Liver (tissue), 8 donors: ENCODE measurements at regions not wholly inside any gene's neighbourhood (a gene's known extent, or its start where the extent isn't known, plus 50 kb on each side); places are given as distances from the start of the nearest gene placed in this dataset.

ENCODE experiments used
- DNase-seq: peaks from one replicate; pipeline ENCODE4 v3.0.0-alpha.2; 2017; ENCODE audit warnings: low spot score
- H3K27ac ChIP-seq, 2 donors: one replicate each; pipeline ENCODE4 v1.7.0; 2013; ENCODE audit warnings: inconsistent platforms in 2 of 2, low read length in 2 of 2, control low read depth in 1 of 2, low read depth in 1 of 2, mild to moderate bottlenecking in 1 of 2
- H3K27me3 ChIP-seq, 4 donors: one replicate each; pipeline versions ENCODE4 v1.6.1 to v1.7.0; 2013; ENCODE audit warnings: low read length in 3 of 4, inconsistent platforms in 1 of 4, mild to moderate bottlenecking in 1 of 4, moderate library complexity in 1 of 4; ENCODE audit not compliant: control insufficient read depth in 4 of 4, insufficient read depth in 4 of 4
- H3K36me3 ChIP-seq, 4 donors: one replicate each; pipeline versions ENCODE4 v1.6.1 to v1.7.0; 2013; ENCODE audit warnings: low read length in 3 of 4, mild to moderate bottlenecking in 3 of 4, low read depth in 1 of 4, moderate library complexity in 1 of 4; ENCODE audit not compliant: control insufficient read depth in 4 of 4, insufficient read depth in 3 of 4
- H3K4me1 ChIP-seq, 4 donors: one replicate each; pipeline versions ENCODE4 v1.6.1 to v1.7.0; 2013; ENCODE audit warnings: low read length in 3 of 4, mild to moderate bottlenecking in 3 of 4, moderate library complexity in 1 of 4; ENCODE audit not compliant: control insufficient read depth in 4 of 4, insufficient read depth in 4 of 4
- H3K4me3 ChIP-seq, 3 donors: one replicate each; pipeline versions ENCODE4 v1.6.1 to v1.7.0; 2013; ENCODE audit warnings: low read length in 3 of 3, control low read depth in 1 of 3, low read depth in 1 of 3, mild to moderate bottlenecking in 1 of 3
- H3K9ac ChIP-seq, 2 donors: one replicate each; pipeline ENCODE4 v1.7.0; 2013; ENCODE audit warnings: low read length in 2 of 2, mild to moderate bottlenecking in 2 of 2, moderate library complexity in 2 of 2, control low read depth in 1 of 2, low read depth in 1 of 2
- H3K9me3 ChIP-seq, 4 donors: one replicate each; pipeline versions ENCODE4 v1.6.1 to v1.7.0; 2013; ENCODE audit warnings: low read length in 3 of 4; ENCODE audit not compliant: control insufficient read depth in 4 of 4
- EGR1 ChIP-seq, 2 donors: IDR thresholded peaks; 2 replicates each; pipeline ENCODE4 v1.6.1; 2016 to 2018; ENCODE audit warnings: antibody characterized with exemption in 2 of 2, low read depth in 2 of 2
- FOXA1 ChIP-seq: IDR thresholded peaks from 2 replicates; pipeline ENCODE4 v1.6.1; 2016; ENCODE audit warnings: antibody characterized with exemption
- FOXA2 ChIP-seq: IDR thresholded peaks from 2 replicates; pipeline ENCODE4 v1.6.1; 2016; ENCODE audit warnings: antibody characterized with exemption
- GABPA ChIP-seq, 2 donors: IDR thresholded peaks in 1 of 2; conservative IDR thresholded peaks in 1 of 2; 2 replicates each; pipeline ENCODE4 v1.6.1; 2016; ENCODE audit warnings: antibody characterized with exemption in 2 of 2, mild to moderate bottlenecking in 1 of 2, moderate library complexity in 1 of 2
- HNF4A ChIP-seq, 2 donors: conservative IDR thresholded peaks; 2 replicates each; pipeline ENCODE4 v1.6.1; 2016; ENCODE audit warnings: antibody characterized with exemption in 2 of 2, mild to moderate bottlenecking in 2 of 2
- HNF4G ChIP-seq: IDR thresholded peaks from 2 replicates; pipeline ENCODE4 v1.6.1; 2016; ENCODE audit warnings: antibody characterized with exemption
- JUND ChIP-seq, 2 donors: IDR thresholded peaks; 2 replicates each; pipeline ENCODE4 v1.6.1; 2016; ENCODE audit warnings: antibody characterized with exemption in 2 of 2
- NR2F2 ChIP-seq: IDR thresholded peaks from 2 replicates; pipeline ENCODE4 v1.6.1; 2016; ENCODE audit warnings: antibody characterized with exemption
- RAD21 ChIP-seq, 2 donors: IDR thresholded peaks; 2 replicates each; pipeline ENCODE4 v1.6.1; 2016; ENCODE audit warnings: antibody characterized with exemption in 2 of 2, mild to moderate bottlenecking in 2 of 2
- RXRA ChIP-seq, 2 donors: IDR thresholded peaks; 2 replicates each; pipeline ENCODE4 v1.6.1; 2017 to 2018; ENCODE audit warnings: antibody characterized with exemption in 2 of 2, mild to moderate bottlenecking in 1 of 2
- SP1 ChIP-seq: IDR thresholded peaks from 2 replicates; pipeline ENCODE4 v1.6.1; 2018; ENCODE audit warnings: antibody characterized with exemption, mild to moderate bottlenecking
- TAF1 ChIP-seq: conservative IDR thresholded peaks from 2 replicates; pipeline ENCODE4 v1.6.1; 2016; ENCODE audit warnings: antibody characterized with exemption, mild to moderate bottlenecking
- YY1 ChIP-seq: IDR thresholded peaks from 2 replicates; pipeline ENCODE4 v1.6.1; 2016; ENCODE audit warnings: antibody characterized with exemption, mild to moderate bottlenecking
- WGBS: extraction: QIAGEN DNeasy Blood & Tissue Kit; methylation state at CpG from one replicate; pipeline ENCODE4 v1.1.7; 2013; 5-methylcytosine and 5-hydroxymethylcytosine counted together
- TF ChIP-seq, protein P1 (sequence below): IDR thresholded peaks from 2 replicates; pipeline ENCODE4 v1.6.1; 2016; ENCODE audit warnings: antibody characterized with exemption
- TF ChIP-seq, protein P2 (sequence below): IDR thresholded peaks from 2 replicates; pipeline ENCODE4 v1.6.1; 2016; ENCODE audit warnings: antibody characterized with exemption
- TF ChIP-seq, protein P3 (sequence below): fragments of 150-350 bp; IDR thresholded peaks from 2 replicates; pipeline ENCODE4 v1.5.1; 2017; ENCODE audit warnings: improper control_type of control experiment, low read depth, low read length; ENCODE audit not compliant: missing input control
- TF ChIP-seq, protein P4 (sequence below): IDR thresholded peaks from 2 replicates; pipeline ENCODE4 v1.6.1; 2016; ENCODE audit warnings: antibody characterized with exemption
- TF ChIP-seq, protein P5 (sequence below): IDR thresholded peaks from 2 replicates; pipeline ENCODE4 v1.6.1; 2016; ENCODE audit warnings: antibody characterized with exemption, mild to moderate bottlenecking
- donor health status: healthy.
- donor health status: healthy.
- donor health status: healthy.
- donor health status: healthy.
- donor health status: healthy.

DNA sequence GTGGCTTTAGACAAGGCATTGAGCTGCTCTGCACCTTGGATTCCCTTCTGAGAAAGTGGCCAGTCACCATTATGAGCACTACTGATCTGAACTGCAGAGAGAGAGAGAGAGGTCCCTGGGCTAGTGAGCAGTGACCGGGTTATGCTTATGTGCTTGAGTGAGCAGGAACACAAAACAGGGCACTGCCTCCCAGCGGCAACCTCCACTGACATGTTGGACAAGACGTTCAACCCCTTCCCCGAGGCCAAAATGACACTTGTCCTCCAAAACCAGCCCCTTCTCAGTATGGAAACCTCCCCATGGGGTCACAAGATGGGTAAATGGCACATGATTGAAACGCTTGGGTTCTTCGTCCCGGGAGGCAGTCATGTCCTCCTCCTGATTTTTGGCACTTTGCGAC lies 339.4 kb upstream of the ZMIZ1 start:
- Histone ChIP-seq H3K4me1 (no peaks in the 10 kb centered on the region), H3K36me3 (peaks cover 0 to 2% (median 0%) of the 10 kb centered on the region in 4 donors), H3K9me3 (no peaks in the 10 kb centered on the region), H3K4me3 (no peak overlapping the region), H3K27ac (no peak overlapping the region), H3K27me3 (no peaks in the 10 kb centered on the region), H3K9ac (no peak overlapping the region)
- TF ChIP-seq EGR1 (IDR thresholded peaks at IDR 0.05; ENCODE audit: low read depth in 2 of 2): no peak
- no peak for TF ChIP-seq RXRA (IDR thresholded peaks at IDR 0.05)
- no peak for TF ChIP-seq RAD21 (IDR thresholded peaks at IDR 0.05)
- TF ChIP-seq FOXA1: no peak
- TF ChIP-seq FOXA2: no peak
- TF ChIP-seq HNF4G: no peak
- TF ChIP-seq, protein P1, sequence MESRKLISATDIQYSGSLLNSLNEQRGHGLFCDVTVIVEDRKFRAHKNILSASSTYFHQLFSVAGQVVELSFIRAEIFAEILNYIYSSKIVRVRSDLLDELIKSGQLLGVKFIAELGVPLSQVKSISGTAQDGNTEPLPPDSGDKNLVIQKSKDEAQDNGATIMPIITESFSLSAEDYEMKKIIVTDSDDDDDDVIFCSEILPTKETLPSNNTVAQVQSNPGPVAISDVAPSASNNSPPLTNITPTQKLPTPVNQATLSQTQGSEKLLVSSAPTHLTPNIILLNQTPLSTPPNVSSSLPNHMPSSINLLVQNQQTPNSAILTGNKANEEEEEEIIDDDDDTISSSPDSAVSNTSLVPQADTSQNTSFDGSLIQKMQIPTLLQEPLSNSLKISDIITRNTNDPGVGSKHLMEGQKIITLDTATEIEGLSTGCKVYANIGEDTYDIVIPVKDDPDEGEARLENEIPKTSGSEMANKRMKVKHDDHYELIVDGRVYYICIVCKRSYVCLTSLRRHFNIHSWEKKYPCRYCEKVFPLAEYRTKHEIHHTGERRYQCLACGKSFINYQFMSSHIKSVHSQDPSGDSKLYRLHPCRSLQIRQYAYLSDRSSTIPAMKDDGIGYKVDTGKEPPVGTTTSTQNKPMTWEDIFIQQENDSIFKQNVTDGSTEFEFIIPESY: no peak
- TF ChIP-seq, protein P2, sequence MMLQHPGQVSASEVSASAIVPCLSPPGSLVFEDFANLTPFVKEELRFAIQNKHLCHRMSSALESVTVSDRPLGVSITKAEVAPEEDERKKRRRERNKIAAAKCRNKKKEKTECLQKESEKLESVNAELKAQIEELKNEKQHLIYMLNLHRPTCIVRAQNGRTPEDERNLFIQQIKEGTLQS: no peak
- no peak for TF ChIP-seq GABPA (IDR thresholded peaks at IDR 0.05 in 1 of 2, conservative IDR thresholded peaks at IDR 0.05 in 1 of 2)
- no peak for TF ChIP-seq HNF4A (conservative IDR thresholded peaks at IDR 0.05)
- no peak for TF ChIP-seq TAF1
- TF ChIP-seq SP1: no peak
- no peak for TF ChIP-seq YY1
- TF ChIP-seq, protein P3, sequence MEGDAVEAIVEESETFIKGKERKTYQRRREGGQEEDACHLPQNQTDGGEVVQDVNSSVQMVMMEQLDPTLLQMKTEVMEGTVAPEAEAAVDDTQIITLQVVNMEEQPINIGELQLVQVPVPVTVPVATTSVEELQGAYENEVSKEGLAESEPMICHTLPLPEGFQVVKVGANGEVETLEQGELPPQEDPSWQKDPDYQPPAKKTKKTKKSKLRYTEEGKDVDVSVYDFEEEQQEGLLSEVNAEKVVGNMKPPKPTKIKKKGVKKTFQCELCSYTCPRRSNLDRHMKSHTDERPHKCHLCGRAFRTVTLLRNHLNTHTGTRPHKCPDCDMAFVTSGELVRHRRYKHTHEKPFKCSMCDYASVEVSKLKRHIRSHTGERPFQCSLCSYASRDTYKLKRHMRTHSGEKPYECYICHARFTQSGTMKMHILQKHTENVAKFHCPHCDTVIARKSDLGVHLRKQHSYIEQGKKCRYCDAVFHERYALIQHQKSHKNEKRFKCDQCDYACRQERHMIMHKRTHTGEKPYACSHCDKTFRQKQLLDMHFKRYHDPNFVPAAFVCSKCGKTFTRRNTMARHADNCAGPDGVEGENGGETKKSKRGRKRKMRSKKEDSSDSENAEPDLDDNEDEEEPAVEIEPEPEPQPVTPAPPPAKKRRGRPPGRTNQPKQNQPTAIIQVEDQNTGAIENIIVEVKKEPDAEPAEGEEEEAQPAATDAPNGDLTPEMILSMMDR: no peak
- TF ChIP-seq JUND (IDR thresholded peaks at IDR 0.05): no peak
- TF ChIP-seq, protein P4, sequence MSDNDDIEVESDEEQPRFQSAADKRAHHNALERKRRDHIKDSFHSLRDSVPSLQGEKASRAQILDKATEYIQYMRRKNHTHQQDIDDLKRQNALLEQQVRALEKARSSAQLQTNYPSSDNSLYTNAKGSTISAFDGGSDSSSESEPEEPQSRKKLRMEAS: no peak
- TF ChIP-seq NR2F2: no peak
- TF ChIP-seq, protein P5, sequence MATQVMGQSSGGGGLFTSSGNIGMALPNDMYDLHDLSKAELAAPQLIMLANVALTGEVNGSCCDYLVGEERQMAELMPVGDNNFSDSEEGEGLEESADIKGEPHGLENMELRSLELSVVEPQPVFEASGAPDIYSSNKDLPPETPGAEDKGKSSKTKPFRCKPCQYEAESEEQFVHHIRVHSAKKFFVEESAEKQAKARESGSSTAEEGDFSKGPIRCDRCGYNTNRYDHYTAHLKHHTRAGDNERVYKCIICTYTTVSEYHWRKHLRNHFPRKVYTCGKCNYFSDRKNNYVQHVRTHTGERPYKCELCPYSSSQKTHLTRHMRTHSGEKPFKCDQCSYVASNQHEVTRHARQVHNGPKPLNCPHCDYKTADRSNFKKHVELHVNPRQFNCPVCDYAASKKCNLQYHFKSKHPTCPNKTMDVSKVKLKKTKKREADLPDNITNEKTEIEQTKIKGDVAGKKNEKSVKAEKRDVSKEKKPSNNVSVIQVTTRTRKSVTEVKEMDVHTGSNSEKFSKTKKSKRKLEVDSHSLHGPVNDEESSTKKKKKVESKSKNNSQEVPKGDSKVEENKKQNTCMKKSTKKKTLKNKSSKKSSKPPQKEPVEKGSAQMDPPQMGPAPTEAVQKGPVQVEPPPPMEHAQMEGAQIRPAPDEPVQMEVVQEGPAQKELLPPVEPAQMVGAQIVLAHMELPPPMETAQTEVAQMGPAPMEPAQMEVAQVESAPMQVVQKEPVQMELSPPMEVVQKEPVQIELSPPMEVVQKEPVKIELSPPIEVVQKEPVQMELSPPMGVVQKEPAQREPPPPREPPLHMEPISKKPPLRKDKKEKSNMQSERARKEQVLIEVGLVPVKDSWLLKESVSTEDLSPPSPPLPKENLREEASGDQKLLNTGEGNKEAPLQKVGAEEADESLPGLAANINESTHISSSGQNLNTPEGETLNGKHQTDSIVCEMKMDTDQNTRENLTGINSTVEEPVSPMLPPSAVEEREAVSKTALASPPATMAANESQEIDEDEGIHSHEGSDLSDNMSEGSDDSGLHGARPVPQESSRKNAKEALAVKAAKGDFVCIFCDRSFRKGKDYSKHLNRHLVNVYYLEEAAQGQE: no peak
- WGBS: 97% methylated on average over 8 of the region's 8 CpGs
- DNase-seq: no peak
